Type B pancreatic cell (in vitro differentiated cells): ENCODE measurements at regions not wholly inside any gene's neighbourhood (a gene's known extent, or its start where the extent isn't known, plus 50 kb on each side); places are given as distances from the start of the nearest gene placed in this dataset.

Experiments
- DNase-seq: peaks from one replicate; pipeline ENCODE4 v3.0.0; 2021; ENCODE audit warnings: mixed read lengths; ENCODE audit not compliant: unreplicated experiment; ENCODE audit errors: extremely low spot score
- H3K27ac Mint-ChIP-seq: 2 replicates; pipeline ENCODE4 v1.8.0; 2021; ENCODE audit warnings: mild to moderate bottlenecking, mixed read lengths
- H3K27me3 Mint-ChIP-seq: 2 replicates; pipeline ENCODE4 v1.8.0; 2021; ENCODE audit warnings: mixed read lengths
- H3K36me3 Mint-ChIP-seq: 2 replicates; pipeline ENCODE4 v1.8.0; 2021; ENCODE audit warnings: mixed read lengths
- H3K4me1 Mint-ChIP-seq: one replicate; pipeline ENCODE4 v1.8.0; 2021; ENCODE audit warnings: mixed read lengths; ENCODE audit not compliant: unreplicated experiment
- H3K4me3 Mint-ChIP-seq: 2 replicates; pipeline ENCODE4 v1.8.0; 2021; ENCODE audit warnings: mild to moderate bottlenecking, mixed read lengths
- H3K9me3 Mint-ChIP-seq: 2 replicates; pipeline ENCODE4 v1.8.0; 2021; ENCODE audit warnings: mixed read lengths
- CTCF ChIP-seq: fragments of 200-600 bp; sonication (generic); conservative IDR thresholded peaks from 2 replicates; pipeline ENCODE4 v1.5.0; 2021; ENCODE audit warnings: antibody characterized with exemption, mild to moderate bottlenecking

- no peaks in the 10 kb centered on the region for H3K36me3 Mint-ChIP-seq
- no peak for DNase-seq
- no peak for TF ChIP-seq CTCF
- H3K9me3 Mint-ChIP-seq, result no peaks in the 10 kb centered on the region
- H3K27me3 Mint-ChIP-seq, result peaks cover 25% of the 10 kb centered on the region
- H3K4me1 Mint-ChIP-seq, result peaks cover 12% of the 10 kb centered on the region
- H3K27ac Mint-ChIP-seq, result no peak overlapping the region
- no peak overlapping the region for H3K4me3 Mint-ChIP-seq
Measured at GRCh38 chr19:30309176-30309575, 63.0 kb upstream of the ZNF536 start.

- no peak for DNase-seq
- Mint-ChIP-seq H3K27ac (no peak overlapping the region), H3K36me3 (no peaks in the 10 kb centered on the region), H3K4me3 (no peak overlapping the region), H3K27me3 (peaks cover 20% of the 10 kb centered on the region), H3K9me3 (no peaks in the 10 kb centered on the region), H3K4me1 (peaks cover 12% of the 10 kb centered on the region)
- no peak for TF ChIP-seq CTCF
Measured at GRCh38 chr19:30309905-30310601, 62.1 kb upstream of the ZNF536 start.

GRCh38 chr19:30310602-30311263 lies 61.5 kb upstream of the ZNF536 start:
- no peaks in the 10 kb centered on the region for H3K36me3 Mint-ChIP-seq
- peaks cover 12% of the 10 kb centered on the region for H3K4me1 Mint-ChIP-seq
- H3K4me3 Mint-ChIP-seq, result no peak overlapping the region
- no peak overlapping the region for H3K27ac Mint-ChIP-seq
- no peak for TF ChIP-seq CTCF
- DNase-seq, result no peak
- no peaks in the 10 kb centered on the region for H3K9me3 Mint-ChIP-seq
- peaks cover 18% of the 10 kb centered on the region for H3K27me3 Mint-ChIP-seq

GRCh38 chr19:30311911-30312310 lies 60.3 kb upstream of the ZNF536 start:
- no peak overlapping the region for H3K4me3 Mint-ChIP-seq
- no peak overlapping the region for H3K27ac Mint-ChIP-seq
- H3K27me3 Mint-ChIP-seq, result peaks cover 18% of the 10 kb centered on the region
- peaks cover 6% of the 10 kb centered on the region for H3K4me1 Mint-ChIP-seq
- no peaks in the 10 kb centered on the region for H3K36me3 Mint-ChIP-seq
- TF ChIP-seq CTCF, result no peak
- no peak for DNase-seq
- no peaks in the 10 kb centered on the region for H3K9me3 Mint-ChIP-seq

GRCh38 chr19:30312582-30313352 lies 59.4 kb upstream of the ZNF536 start:
- TF ChIP-seq CTCF, result no peak
- no peak for DNase-seq
- Mint-ChIP-seq H3K9me3 (no peaks in the 10 kb centered on the region), H3K27me3 (peaks cover 18% of the 10 kb centered on the region), H3K4me3 (no peak overlapping the region), H3K27ac (no peak overlapping the region), H3K36me3 (no peaks in the 10 kb centered on the region), H3K4me1 (peaks cover 6% of the 10 kb centered on the region)
